NB4 (cell line): ENCODE measurements at regions not wholly inside any gene's neighbourhood (a gene's known extent, or its start where the extent isn't known, plus 50 kb on each side); places are given as distances from the start of the nearest gene placed in this dataset.

Source experiments
- DNase-seq: peaks from one replicate; pipeline ENCODE4 v3.0.0; 2010; ENCODE audit warnings: low read depth
- H3K4me3 ChIP-seq: one replicate; pipeline ENCODE4 v1.5.1; 2011; ENCODE audit warnings: mild to moderate bottlenecking, low read depth, low read length, moderate library complexity
- MAX ChIP-seq: IDR thresholded peaks from 2 replicates; pipeline ENCODE4 v1.6.1; 2011; ENCODE audit warnings: low read depth, low read length
- MYC ChIP-seq: IDR thresholded peaks from 2 replicates; pipeline ENCODE4 v1.6.1; 2011; ENCODE audit warnings: low read depth, low read length
- POLR2A ChIP-seq: IDR thresholded peaks from 2 replicates; pipeline ENCODE4 v1.6.1; 2011; ENCODE audit warnings: mild to moderate bottlenecking; ENCODE audit not compliant: insufficient read length; ENCODE audit errors: extremely low read depth
- TF ChIP-seq, protein P1 (sequence below): IDR thresholded peaks from one replicate; pipeline ENCODE4 v1.5.1; 2012; ENCODE audit warnings: low read depth, low read length

DNA sequence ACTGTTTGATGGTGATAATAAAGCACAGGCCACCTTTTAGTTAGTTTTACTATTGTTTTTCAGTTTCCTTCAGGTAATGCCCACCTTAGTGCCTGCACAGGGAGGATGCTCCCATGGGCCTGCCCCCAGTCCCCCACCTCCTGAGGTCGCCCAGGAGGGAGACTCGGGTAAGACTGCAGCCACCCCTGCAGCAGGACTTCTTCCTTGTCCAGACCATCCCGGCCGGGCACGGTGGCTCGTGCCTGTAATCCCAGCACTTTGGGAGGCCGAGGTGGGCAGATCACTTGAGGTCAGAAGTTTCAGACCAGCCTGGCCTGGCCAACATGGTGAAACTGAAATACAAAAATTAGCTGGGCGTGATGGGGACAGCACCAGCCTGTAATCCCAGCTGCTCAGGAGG lies 68.1 kb upstream of the TANC1 start:
- no peak for DNase-seq
- TF ChIP-seq POLR2A, result no peak
- no peak for TF ChIP-seq MAX
- TF ChIP-seq, protein P1, sequence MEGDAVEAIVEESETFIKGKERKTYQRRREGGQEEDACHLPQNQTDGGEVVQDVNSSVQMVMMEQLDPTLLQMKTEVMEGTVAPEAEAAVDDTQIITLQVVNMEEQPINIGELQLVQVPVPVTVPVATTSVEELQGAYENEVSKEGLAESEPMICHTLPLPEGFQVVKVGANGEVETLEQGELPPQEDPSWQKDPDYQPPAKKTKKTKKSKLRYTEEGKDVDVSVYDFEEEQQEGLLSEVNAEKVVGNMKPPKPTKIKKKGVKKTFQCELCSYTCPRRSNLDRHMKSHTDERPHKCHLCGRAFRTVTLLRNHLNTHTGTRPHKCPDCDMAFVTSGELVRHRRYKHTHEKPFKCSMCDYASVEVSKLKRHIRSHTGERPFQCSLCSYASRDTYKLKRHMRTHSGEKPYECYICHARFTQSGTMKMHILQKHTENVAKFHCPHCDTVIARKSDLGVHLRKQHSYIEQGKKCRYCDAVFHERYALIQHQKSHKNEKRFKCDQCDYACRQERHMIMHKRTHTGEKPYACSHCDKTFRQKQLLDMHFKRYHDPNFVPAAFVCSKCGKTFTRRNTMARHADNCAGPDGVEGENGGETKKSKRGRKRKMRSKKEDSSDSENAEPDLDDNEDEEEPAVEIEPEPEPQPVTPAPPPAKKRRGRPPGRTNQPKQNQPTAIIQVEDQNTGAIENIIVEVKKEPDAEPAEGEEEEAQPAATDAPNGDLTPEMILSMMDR, result no peak
- no peak for TF ChIP-seq MYC
- no peak overlapping the region for H3K4me3 ChIP-seq

DNA sequence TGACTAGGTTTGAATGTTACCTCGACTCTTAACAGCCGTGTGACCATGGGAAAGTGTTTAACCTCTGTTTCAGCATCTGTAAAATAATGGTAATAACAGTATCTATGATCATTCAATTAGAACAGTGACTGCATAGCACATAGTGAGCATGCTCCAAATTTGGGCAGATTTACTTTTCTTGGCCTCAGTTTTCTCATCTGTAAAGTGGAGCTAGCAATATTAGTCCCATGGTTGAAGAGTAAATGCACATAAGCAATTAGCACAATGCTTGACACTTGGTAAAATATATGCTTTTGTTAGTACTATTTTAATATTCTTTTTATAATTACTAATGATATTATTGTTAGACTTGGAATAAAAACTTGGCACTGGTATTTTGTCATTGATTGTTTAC lies 66.4 kb upstream of the TANC1 start:
- no peak overlapping the region for H3K4me3 ChIP-seq
- TF ChIP-seq MAX (no peak), POLR2A (no peak), MYC (no peak)
- TF ChIP-seq, protein P1, result no peak
- no peak for DNase-seq

GRCh38 chr2:158903711-158904405 lies 64.6 kb upstream of the TANC1 start:
- no peak overlapping the region for H3K4me3 ChIP-seq
- TF ChIP-seq MAX (no peak), MYC (no peak), POLR2A (no peak)
- TF ChIP-seq, protein P1, result no peak
- no peak for DNase-seq

DNA sequence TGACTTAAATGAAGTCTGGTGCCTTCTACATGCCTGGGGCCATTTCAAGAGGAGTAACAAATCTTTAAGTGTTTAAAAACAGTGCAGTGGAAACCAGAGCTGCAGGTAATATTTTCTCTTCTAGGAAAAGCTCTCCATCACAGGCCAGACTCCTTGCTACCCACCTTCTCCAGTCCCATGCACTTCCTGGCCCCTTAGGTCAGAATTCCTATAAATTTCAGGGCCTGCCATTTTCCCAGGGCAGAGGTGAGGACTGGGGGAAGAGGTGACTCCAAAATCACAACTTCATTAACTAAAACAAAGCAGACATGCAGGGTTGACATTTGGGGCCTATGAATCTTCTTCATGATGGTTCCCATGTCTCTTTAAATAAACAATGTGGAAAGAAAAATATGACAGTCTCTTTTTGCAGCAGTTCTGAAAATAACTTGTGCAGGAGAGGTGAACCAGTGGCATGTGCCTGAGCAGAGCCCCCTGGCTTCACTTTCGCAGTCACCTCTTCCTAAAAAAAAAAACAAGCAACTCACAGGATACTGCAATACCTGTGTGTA lies 63.7 kb upstream of the TANC1 start:
- no peak for DNase-seq
- no peak overlapping the region for H3K4me3 ChIP-seq
- TF ChIP-seq POLR2A, result no peak
- no peak for TF ChIP-seq MAX
- no peak for TF ChIP-seq MYC
- TF ChIP-seq, protein P1, result no peak

DNA sequence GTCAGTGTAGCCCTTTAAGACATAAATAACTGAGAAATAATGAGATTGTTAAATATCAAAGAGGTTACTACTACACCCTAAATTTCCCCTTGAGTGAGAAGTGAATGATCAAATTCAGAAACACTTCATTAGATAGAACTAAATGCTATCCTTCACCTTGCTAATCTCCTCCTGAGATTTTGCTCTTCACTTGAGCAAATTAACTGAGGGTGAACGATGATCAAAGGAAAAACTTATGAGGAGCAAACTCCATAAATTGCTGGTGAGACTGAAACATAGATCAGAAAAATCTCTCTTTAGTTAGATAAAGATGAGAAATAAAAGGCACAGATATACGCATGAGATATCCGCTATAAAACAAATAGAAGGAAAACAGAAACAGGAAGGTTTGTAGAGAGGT lies 63.1 kb upstream of the TANC1 start:
- no peak overlapping the region for H3K4me3 ChIP-seq
- DNase-seq, result no peak
- TF ChIP-seq, protein P1, result no peak
- TF ChIP-seq MYC (no peak), MAX (no peak), POLR2A (no peak)
